ENCODE measurements at regions not wholly inside any gene's neighbourhood (a gene's known extent, or its start where the extent isn't known, plus 50 kb on each side); places are given as distances from the start of the nearest gene placed in this dataset.

GRCh38 chr1:64337926-64338325 lies 132.0 kb upstream of the CACHD1 start:
- WGBS (ENCODE audit: insufficient coverage): no CpG with 5 or more reads among the region's 4 CpGs
- Histone ChIP-seq H4K20me1 (ENCODE audit: insufficient read depth, low read length) (no peaks in the 10 kb centered on the region), H3K9me3 (replicated peaks in 1 of 2; ENCODE audit: control insufficient read depth in 1 of 2, insufficient read depth in 1 of 2, low read length in 2 of 2) (no peaks in the 10 kb centered on the region), H2AFZ (ENCODE audit: insufficient read depth, low read depth, low read length, poor library complexity, severe bottlenecking) (no peak overlapping the region), H3K4me3 (replicated peaks in 1 of 3; ENCODE audit: low read depth in 2 of 3, low read length in 3 of 3) (no peak overlapping the region), H3K27ac (ENCODE audit: low read depth in 1 of 2, low read length in 2 of 2) (no peak overlapping the region), H3K4me1 (ENCODE audit: control insufficient read depth in 1 of 2, insufficient read depth in 2 of 2, low read length in 2 of 2) (no peaks in the 10 kb centered on the region), H3K27me3 (ENCODE audit: control insufficient read depth in 2 of 2, insufficient read depth in 2 of 2, low read length in 2 of 2) (no peaks in the 10 kb centered on the region), H3K9ac (ENCODE audit: insufficient read depth, low read length, poor library complexity, severe bottlenecking) (no peak overlapping the region), H3K4me2 (replicated peaks; ENCODE audit: extremely low read depth, low read length, poor library complexity, severe bottlenecking) (no peak overlapping the region), H3K36me3 (replicated peaks in 1 of 2; ENCODE audit: control insufficient read depth in 1 of 2, insufficient read depth in 2 of 2, low read length in 2 of 2) (no peaks in the 10 kb centered on the region), H3K79me2 (ENCODE audit: insufficient read depth, low read length) (no peaks in the 10 kb centered on the region)
- no peak overlapping the region for H3K27ac Mint-ChIP-seq
- intact Hi-C loops (cut with micrococcal nuclease): no loop called here
- no peaks in the 10 kb centered on the region for H3K9me3 Mint-ChIP-seq
- no peaks in the 10 kb centered on the region for H3K36me3 Mint-ChIP-seq
- H3K4me3 Mint-ChIP-seq: no peak overlapping the region
- DNase-seq: no peak
- H3K27me3 Mint-ChIP-seq (ENCODE audit: low read depth in 3 of 3): peaks cover 0 to 3% (median 0%) of the 10 kb centered on the region in 3 donors
- TF ChIP-seq CTCF (IDR thresholded peaks at IDR 0.05): no peak
- H3K4me1 Mint-ChIP-seq: peaks cover 3% of the 10 kb centered on the region

GRCh38 chr1:64340361-64340760 lies 129.6 kb upstream of the CACHD1 start:
- Histone ChIP-seq H4K20me1 (ENCODE audit: insufficient read depth, low read length) (no peaks in the 10 kb centered on the region), H3K9me3 (replicated peaks in 1 of 2; ENCODE audit: control insufficient read depth in 1 of 2, insufficient read depth in 1 of 2, low read length in 2 of 2) (no peaks in the 10 kb centered on the region), H3K79me2 (ENCODE audit: insufficient read depth, low read length) (no peaks in the 10 kb centered on the region), H3K4me1 (ENCODE audit: control insufficient read depth in 1 of 2, insufficient read depth in 2 of 2, low read length in 2 of 2) (no peaks in the 10 kb centered on the region), H3K36me3 (replicated peaks in 1 of 2; ENCODE audit: control insufficient read depth in 1 of 2, insufficient read depth in 2 of 2, low read length in 2 of 2) (no peaks in the 10 kb centered on the region), H3K4me3 (replicated peaks in 1 of 3; ENCODE audit: low read depth in 2 of 3, low read length in 3 of 3) (no peak overlapping the region), H2AFZ (ENCODE audit: insufficient read depth, low read depth, low read length, poor library complexity, severe bottlenecking) (no peak overlapping the region), H3K27me3 (ENCODE audit: control insufficient read depth in 2 of 2, insufficient read depth in 2 of 2, low read length in 2 of 2) (no peaks in the 10 kb centered on the region), H3K4me2 (replicated peaks; ENCODE audit: extremely low read depth, low read length, poor library complexity, severe bottlenecking) (no peak overlapping the region), H3K27ac (ENCODE audit: low read depth in 1 of 2, low read length in 2 of 2) (no peak overlapping the region), H3K9ac (ENCODE audit: insufficient read depth, low read length, poor library complexity, severe bottlenecking) (no peak overlapping the region)
- intact Hi-C loops (cut with micrococcal nuclease): no loop called here
- Mint-ChIP-seq H3K4me1 (peaks cover 3% of the 10 kb centered on the region), H3K27me3 (ENCODE audit: low read depth in 3 of 3) (peaks cover 0 to 5% (median 0%) of the 10 kb centered on the region in 3 donors), H3K27ac (no peak overlapping the region), H3K9me3 (no peaks in the 10 kb centered on the region), H3K4me3 (no peak overlapping the region), H3K36me3 (no peaks in the 10 kb centered on the region)
- no peak for TF ChIP-seq CTCF (IDR thresholded peaks at IDR 0.05)
- WGBS (ENCODE audit: insufficient coverage): no CpG with 5 or more reads among the region's 2 CpGs
- no peak for DNase-seq
